ENCODE measurements at regions not wholly inside any gene's neighbourhood (a gene's known extent, or its start where the extent isn't known, plus 50 kb on each side); places are given as distances from the start of the nearest gene placed in this dataset.

GRCh38 chr14:53214384-53214783, 61.3 kb upstream of the DDHD1 start:
- DNase-seq (ENCODE audit: low spot score): no peak

- no peak for DNase-seq (ENCODE audit: low spot score)
These were observed 60.6 kb upstream of the DDHD1 start for GRCh38 chr14:53213761-53214160.

- no peak for DNase-seq (ENCODE audit: low spot score)
These were observed 56.2 kb upstream of the DDHD1 start for GRCh38 chr14:53209370-53209769.
